Heart left ventricle (tissue), 16 donors: ENCODE measurements at regions not wholly inside any gene's neighbourhood (a gene's known extent, or its start where the extent isn't known, plus 50 kb on each side); places are given as distances from the start of the nearest gene placed in this dataset.

ENCODE experiments used
- ATAC-seq, 4 donors: fragments of 200-7000 bp; cut with Tn5 transposase; one replicate each; pipeline ENCODE4 v1.9.1; 2020 to 2022; ENCODE audit warnings: moderate library complexity in 4 of 4, mild to moderate bottlenecking in 3 of 4, moderate number of reproducible peaks in 1 of 4
- DNase-seq, 5 donors: peaks; one replicate each; pipeline ENCODE4 v3.0.0-alpha.2; 2020
- H3K27ac ChIP-seq, 12 donors: fragments of 200-600 bp; sonication (generic) in 4 of 12; one replicate each; pipeline versions ENCODE4 v1.5.0 to v1.8.0; 2016 to 2022; ENCODE audit warnings: mild to moderate bottlenecking in 2 of 12
- H3K27me3 ChIP-seq, 9 donors: fragments of 200-600 bp; sonication (generic) in 2 of 9; one replicate each; pipeline versions ENCODE4 v1.5.1 to v1.8.0; 2016 to 2022; ENCODE audit warnings: mild to moderate bottlenecking in 3 of 9
- H3K36me3 ChIP-seq, 9 donors: fragments of 200-600 bp; sonication (generic) in 2 of 9; one replicate each; pipeline versions ENCODE4 v1.5.0 to v1.8.0; 2018 to 2022; ENCODE audit warnings: mild to moderate bottlenecking in 2 of 9
- H3K4me1 ChIP-seq, 12 donors: fragments of 200-600 bp; sonication (generic) in 4 of 12; one replicate each; pipeline versions ENCODE4 v1.5.0 to v1.8.0; 2016 to 2022; ENCODE audit warnings: mild to moderate bottlenecking in 3 of 12
- H3K4me3 ChIP-seq, 12 donors: fragments of 200-600 bp; sonication (generic) in 4 of 12; one replicate each; pipeline versions ENCODE4 v1.5.0 to v1.8.0; 2017 to 2022; ENCODE audit warnings: mild to moderate bottlenecking in 9 of 12, moderate library complexity in 4 of 12
- H3K9me3 ChIP-seq, 12 donors: fragments of 200-600 bp; sonication (generic) in 4 of 12; one replicate each; pipeline versions ENCODE4 v1.5.0 to v1.8.0; 2016 to 2022; ENCODE audit warnings: mild to moderate bottlenecking in 1 of 12
- POLR2A ChIP-seq, 2 donors: fragments of 450-650 bp; IDR thresholded peaks; one replicate each; pipeline ENCODE4 v1.6.1; 2017; ENCODE audit warnings: antibody characterized with exemption in 2 of 2, mild to moderate bottlenecking in 2 of 2, moderate library complexity in 2 of 2
- WGBS, 4 donors: extraction: QIAGEN DNeasy Blood & Tissue Kit in 2 of 4; methylation state at CpG; one replicate each; pipeline versions ENCODE4 v1.1.5 to v1.1.7; 2013 to 2018; 5-methylcytosine and 5-hydroxymethylcytosine counted together
- intact Hi-C, 10 donors: fragments of 100-400 bp; cut with DNase I; formaldehyde crosslinking; loops; one replicate each; pipeline versions ENCODE4 v1.11.1 to v1.14.2; 2022
- TF ChIP-seq, protein P1 (sequence below), 12 donors: fragments of 200-600 bp; sonication (generic) in 4 of 12; IDR thresholded peaks; one replicate each; pipeline versions ENCODE4 v1.5.0 to v1.8.0; 2018 to 2022; ENCODE audit warnings: antibody characterized with exemption in 12 of 12, mild to moderate bottlenecking in 5 of 12
- donor health status: ischemic (EF 13 %, LVEDD 7.1; RV severe dilation, severe dysfunction).
- donor health status: healthy with polysubstance abuse.
- donor health status: DM: no; HTN: yes; CAD: no.
- donor health status: DM: no; HTN: no; CAD: no.
- donor health status: ischemic (EF 25% LVEDD 6.9; RV normal size, moderate dysfunction).
- donor health status: ischemic (EF 25% LVEDD 5.7; RV mildly dilated, moderate dysfunction).
- donor health status: healthy.
- donor health status: DM: yes; HTN: yes; CAD: no.
- donor health status: ischemic (EF 35%, LVEDD 5.7; RV mildly dilated, moderate dysfunction).
- donor health status: nonischemic (EF 11% LVEDD 7.7; RV severe dilation, severe dysfunction).
- donor health status: DM: yes; HTN: yes; CAD: no.
- donor health status: PGD.
- donor health status: ischemic (EF 29% LVEDD 5.4; RV normal size, mild dysfunction).
- donor health status: nonischemic (EF 23%, LVEDD 6.1; RV moderate dilation, normal function).

DNA sequence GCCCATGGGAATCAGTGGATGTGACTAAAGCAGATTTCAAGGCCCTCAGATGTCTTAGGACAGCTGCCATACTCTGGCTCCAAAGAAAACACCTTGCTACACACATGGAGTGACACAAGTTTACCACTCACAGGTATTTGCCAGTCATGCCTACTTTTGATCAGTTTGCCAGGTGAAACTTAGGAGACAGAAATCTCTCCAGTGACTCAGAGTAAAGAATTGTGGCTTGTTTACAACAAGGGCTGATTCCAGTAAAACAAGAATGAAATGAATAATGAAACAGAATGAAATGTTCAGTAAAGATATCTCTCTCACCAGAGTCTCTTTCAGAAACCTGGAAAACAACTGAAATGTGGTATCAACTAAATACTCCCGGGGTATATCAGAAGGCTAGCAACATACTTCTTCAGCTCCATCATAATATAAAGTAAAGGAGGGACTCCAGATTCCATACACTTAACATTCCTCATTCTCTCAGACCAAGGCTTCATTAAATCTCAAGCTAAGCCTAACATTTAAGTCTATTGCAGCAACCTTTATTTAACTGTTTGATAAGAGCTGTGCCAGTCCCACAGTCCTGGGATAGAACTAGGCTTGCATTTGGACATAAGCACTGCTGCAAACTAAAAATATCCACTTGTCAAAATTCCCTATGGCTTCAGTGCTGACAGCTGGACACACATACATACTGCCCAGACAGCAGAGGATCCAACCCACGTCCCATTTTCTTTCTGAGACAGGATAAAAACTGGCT is 143.3 kb downstream of the SIPA1L2 start:
- H3K36me3 ChIP-seq: peaks cover 0 to 64% (median 20%) of the 10 kb centered on the region in 9 donors
- no peaks in the 10 kb centered on the region for H3K9me3 ChIP-seq
- WGBS, 4 donors: 34 to 39% (median 37%) methylated on average over 2 of the region's 2 CpGs

GRCh38 chr1:232486006-232486405 is 143.9 kb downstream of the SIPA1L2 start:
- WGBS, 4 donors: 59 to 72% (median 67%) methylated on average over 5 of the region's 5 CpGs
- intact Hi-C loops: loop anchor here in 2 of 10 donors (10.0 kb wide), 1 partner anchor 139 kb away; no protein-coding TSS in a partner anchor
- ATAC-seq: peak; percentile 13 to 43 (median 31)
- Histone ChIP-seq H3K9me3 (no peaks in the 10 kb centered on the region), H3K27me3 (no peaks in the 10 kb centered on the region), H3K4me1 (peaks cover 0 to 39% (median 24%) of the 10 kb centered on the region in 12 donors), H3K4me3 (no peak overlapping the region), H3K36me3 (peaks cover 0 to 62% (median 26%) of the 10 kb centered on the region in 9 donors), H3K27ac (peak overlapping the region; percentile 36 to 84 (median 58))
- no peak for TF ChIP-seq POLR2A (IDR thresholded peaks at IDR 0.05)
- TF ChIP-seq, protein P1, sequence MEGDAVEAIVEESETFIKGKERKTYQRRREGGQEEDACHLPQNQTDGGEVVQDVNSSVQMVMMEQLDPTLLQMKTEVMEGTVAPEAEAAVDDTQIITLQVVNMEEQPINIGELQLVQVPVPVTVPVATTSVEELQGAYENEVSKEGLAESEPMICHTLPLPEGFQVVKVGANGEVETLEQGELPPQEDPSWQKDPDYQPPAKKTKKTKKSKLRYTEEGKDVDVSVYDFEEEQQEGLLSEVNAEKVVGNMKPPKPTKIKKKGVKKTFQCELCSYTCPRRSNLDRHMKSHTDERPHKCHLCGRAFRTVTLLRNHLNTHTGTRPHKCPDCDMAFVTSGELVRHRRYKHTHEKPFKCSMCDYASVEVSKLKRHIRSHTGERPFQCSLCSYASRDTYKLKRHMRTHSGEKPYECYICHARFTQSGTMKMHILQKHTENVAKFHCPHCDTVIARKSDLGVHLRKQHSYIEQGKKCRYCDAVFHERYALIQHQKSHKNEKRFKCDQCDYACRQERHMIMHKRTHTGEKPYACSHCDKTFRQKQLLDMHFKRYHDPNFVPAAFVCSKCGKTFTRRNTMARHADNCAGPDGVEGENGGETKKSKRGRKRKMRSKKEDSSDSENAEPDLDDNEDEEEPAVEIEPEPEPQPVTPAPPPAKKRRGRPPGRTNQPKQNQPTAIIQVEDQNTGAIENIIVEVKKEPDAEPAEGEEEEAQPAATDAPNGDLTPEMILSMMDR (IDR thresholded peaks at IDR 0.05): no peak
- DNase-seq: no peak

More for the DNA sequence above, 143.3 kb downstream of the SIPA1L2 start:
- Histone ChIP-seq H3K27ac (peak overlapping the region; percentile 36 to 84 (median 58)), H3K4me1 (peaks cover 0 to 39% (median 24%) of the 10 kb centered on the region in 12 donors), H3K4me3 (no peak overlapping the region), H3K27me3 (no peaks in the 10 kb centered on the region)
- peak; percentile 83 to 92 (median 90) for ATAC-seq
- intact Hi-C loops: loop anchor here in 2 of 10 donors (10.0 kb wide), 1 partner anchor 138 kb away; no protein-coding TSS in a partner anchor
- TF ChIP-seq, protein P1 (IDR thresholded peaks at IDR 0.05): no peak
- TF ChIP-seq POLR2A (IDR thresholded peaks at IDR 0.05): no peak
- DNase-seq: no peak

- no peaks in the 10 kb centered on the region for H3K9me3 ChIP-seq
- H3K27me3 ChIP-seq: no peaks in the 10 kb centered on the region
- intact Hi-C loops: loop anchor here in 2 of 10 donors (10.0 kb wide), 1 partner anchor 140 kb away; no protein-coding TSS in a partner anchor
- 65 to 83% (median 74%) methylated on average over 3 of the region's 3 CpGs for WGBS, 4 donors
- TF ChIP-seq POLR2A (IDR thresholded peaks at IDR 0.05): no peak
- TF ChIP-seq, protein P1 (IDR thresholded peaks at IDR 0.05): no peak
- DNase-seq: no peak
- peaks cover 0 to 60% (median 26%) of the 10 kb centered on the region in 9 donors for H3K36me3 ChIP-seq
- no peak overlapping the region for H3K4me3 ChIP-seq
- peaks cover 0 to 39% (median 23%) of the 10 kb centered on the region in 12 donors for H3K4me1 ChIP-seq
- peak overlapping the region in 1 of 12 donors; percentile 11 for H3K27ac ChIP-seq
- ATAC-seq: no peak
Observed at GRCh38 chr1:232484856-232485255, 145.1 kb downstream of the SIPA1L2 start.

GRCh38 chr1:232483826-232484225 is 146.1 kb downstream of the SIPA1L2 start:
- H3K9me3 ChIP-seq: no peaks in the 10 kb centered on the region
- TF ChIP-seq, protein P1 (IDR thresholded peaks at IDR 0.05): no peak
- TF ChIP-seq POLR2A (IDR thresholded peaks at IDR 0.05): no peak
- WGBS, 4 donors: 56 to 79% (median 59%) methylated on average over 4 of the region's 4 CpGs
- peak overlapping the region in 2 of 12 donors; percentile 5 to 11 for H3K27ac ChIP-seq
- H3K27me3 ChIP-seq: no peaks in the 10 kb centered on the region
- H3K36me3 ChIP-seq: peaks cover 0 to 60% (median 26%) of the 10 kb centered on the region in 9 donors
- no peak overlapping the region for H3K4me3 ChIP-seq
- intact Hi-C loops: loop anchor here in 2 of 10 donors (10.0 kb wide), 1 partner anchor 141 kb away; no protein-coding TSS in a partner anchor
- no peak for ATAC-seq
- no peak for DNase-seq
- H3K4me1 ChIP-seq: peaks cover 0 to 39% (median 24%) of the 10 kb centered on the region in 12 donors
